ENCODE measurements at regions not wholly inside any gene's neighbourhood (a gene's known extent, or its start where the extent isn't known, plus 50 kb on each side); places are given as distances from the start of the nearest gene placed in this dataset.

DNA sequence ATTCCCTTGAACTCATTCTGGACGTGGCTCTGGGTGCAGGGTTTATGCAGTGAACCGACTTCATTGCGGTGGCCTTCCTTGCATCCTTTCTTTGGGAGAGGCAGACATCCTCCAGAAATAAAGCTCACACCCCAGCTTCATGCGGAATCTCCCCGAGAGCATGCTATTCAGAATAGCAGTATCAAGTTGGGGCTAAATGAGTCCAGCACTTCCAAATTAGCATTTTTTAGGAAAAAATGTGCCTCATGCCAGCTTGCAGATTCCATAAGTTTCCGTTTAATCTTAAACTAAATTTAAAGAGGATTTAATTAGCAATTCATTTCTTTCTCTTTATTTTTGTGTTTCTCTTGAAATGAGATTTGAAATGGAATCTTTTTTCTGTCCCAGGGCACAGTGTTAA lies 107.4 kb upstream of the HDAC4 start:
- no peaks in the 10 kb centered on the region for H3K4me1 ChIP-seq
- no peaks in the 10 kb centered on the region for H3K9me3 ChIP-seq
- no peak for DNase-seq
- H3K27me3 ChIP-seq, result no peaks in the 10 kb centered on the region
- H3K4me3 ChIP-seq (ENCODE audit: low read depth, low read length), result no peak overlapping the region
- no peak for TF ChIP-seq CTCF (IDR thresholded peaks at IDR 0.05; ENCODE audit: low read depth, low read length)
- H3K36me3 ChIP-seq, result no peaks in the 10 kb centered on the region

- H3K4me3 ChIP-seq (ENCODE audit: low read depth, low read length), result no peak overlapping the region
- DNase-seq, result no peak
- H3K4me1 ChIP-seq, result no peaks in the 10 kb centered on the region
- H3K36me3 ChIP-seq, result no peaks in the 10 kb centered on the region
- H3K9me3 ChIP-seq, result no peaks in the 10 kb centered on the region
- no peak for TF ChIP-seq CTCF (IDR thresholded peaks at IDR 0.05; ENCODE audit: low read depth, low read length)
- no peaks in the 10 kb centered on the region for H3K27me3 ChIP-seq
Measured at GRCh38 chr2:239507576-239508258, 106.9 kb upstream of the HDAC4 start.

- Histone ChIP-seq H3K27me3 (no peaks in the 10 kb centered on the region), H3K4me3 (ENCODE audit: low read depth, low read length) (no peak overlapping the region), H3K36me3 (no peaks in the 10 kb centered on the region), H3K4me1 (no peaks in the 10 kb centered on the region), H3K9me3 (no peaks in the 10 kb centered on the region)
- DNase-seq, result no peak
- no peak for TF ChIP-seq CTCF (IDR thresholded peaks at IDR 0.05; ENCODE audit: low read depth, low read length)
Measured at GRCh38 chr2:239506961-239507360, 106.1 kb upstream of the HDAC4 start.

- Histone ChIP-seq H3K9me3 (no peaks in the 10 kb centered on the region), H3K27me3 (no peaks in the 10 kb centered on the region), H3K4me3 (ENCODE audit: low read depth, low read length) (no peak overlapping the region), H3K4me1 (no peaks in the 10 kb centered on the region), H3K36me3 (no peaks in the 10 kb centered on the region)
- no peak for DNase-seq
- no peak for TF ChIP-seq CTCF (IDR thresholded peaks at IDR 0.05; ENCODE audit: low read depth, low read length)
Measured at GRCh38 chr2:239506101-239506857, 105.5 kb upstream of the HDAC4 start.

DNA sequence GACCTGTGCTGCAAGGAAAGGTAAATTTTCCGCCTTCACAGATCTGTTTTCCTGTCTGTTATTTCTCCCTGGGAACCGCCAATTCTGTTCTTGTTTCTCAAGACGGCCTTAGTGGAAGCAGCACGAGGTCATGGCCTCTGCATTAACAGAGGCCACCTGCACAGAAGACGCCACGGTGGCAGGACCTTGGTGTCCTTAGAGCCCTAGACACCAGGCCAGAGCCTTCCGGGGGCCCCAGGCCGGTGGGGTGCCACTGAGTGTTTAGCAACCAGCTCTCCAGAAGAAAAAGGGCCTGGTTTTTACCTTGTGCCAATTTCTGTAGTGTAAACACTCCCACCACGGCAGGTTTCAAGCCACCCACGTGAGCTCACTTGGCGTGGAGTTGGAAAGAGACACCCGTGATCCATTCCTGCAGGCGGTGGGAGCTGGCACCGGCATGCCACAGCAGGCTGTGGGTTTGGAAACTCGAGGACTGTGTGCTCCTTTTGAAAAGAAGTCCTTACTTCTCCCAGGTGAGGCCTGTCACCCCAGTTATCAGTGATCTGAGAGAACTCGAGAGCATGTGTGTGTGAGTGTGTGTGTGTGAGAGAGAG lies 103.9 kb upstream of the HDAC4 start:
- DNase-seq, result no peak
- no peak for TF ChIP-seq CTCF (IDR thresholded peaks at IDR 0.05; ENCODE audit: low read depth, low read length)
- Histone ChIP-seq H3K9me3 (no peaks in the 10 kb centered on the region), H3K4me3 (ENCODE audit: low read depth, low read length) (no peak overlapping the region), H3K4me1 (no peaks in the 10 kb centered on the region), H3K36me3 (no peaks in the 10 kb centered on the region), H3K27me3 (no peaks in the 10 kb centered on the region)
